BE2C (cell line): ENCODE measurements at regions not wholly inside any gene's neighbourhood (a gene's known extent, or its start where the extent isn't known, plus 50 kb on each side); places are given as distances from the start of the nearest gene placed in this dataset.

Experiments used
- DNase-seq: peaks from one replicate; pipeline ENCODE4 v3.0.0-alpha.2; 2020
- H3K27me3 ChIP-seq: fragments of 250-450 bp; sonication (Bioruptor Pico); 2 replicates; pipeline ENCODE4 v1.5.1; 2020; ENCODE audit warnings: mild to moderate bottlenecking
- H3K36me3 ChIP-seq: fragments of 250-450 bp; sonication (Bioruptor Pico); 2 replicates; pipeline ENCODE4 v1.5.1; 2020; ENCODE audit warnings: mild to moderate bottlenecking
- H3K4me1 ChIP-seq: fragments of 250-450 bp; sonication (Bioruptor Pico); 2 replicates; pipeline ENCODE4 v1.5.1; 2020
- H3K4me3 ChIP-seq: 2 replicates; pipeline ENCODE4 v1.5.1; 2011; ENCODE audit warnings: low read depth, low read length
- H3K9me3 ChIP-seq: fragments of 250-450 bp; sonication (Bioruptor Pico); 2 replicates; pipeline ENCODE4 v1.5.1; 2020
- CTCF ChIP-seq: IDR thresholded peaks from 2 replicates; pipeline ENCODE4 v1.5.1; 2012; ENCODE audit warnings: mild to moderate bottlenecking, low read depth, low read length

- Histone ChIP-seq H3K4me3 (no peak overlapping the region), H3K36me3 (no peaks in the 10 kb centered on the region), H3K9me3 (no peaks in the 10 kb centered on the region; the same call in 1 of the 2 replicates), H3K4me1 (no peaks in the 10 kb centered on the region), H3K27me3 (no peaks in the 10 kb centered on the region)
- peak; percentile 50 for DNase-seq
- TF ChIP-seq CTCF: no peak
Observed at GRCh38 chr7:106957766-106958165, 86.7 kb upstream of the PRKAR2B start.

GRCh38 chr7:106959753-106960152, 84.8 kb upstream of the PRKAR2B start:
- no peaks in the 10 kb centered on the region; the same call in 1 of the 2 replicates for H3K9me3 ChIP-seq
- no peaks in the 10 kb centered on the region for H3K27me3 ChIP-seq
- peak; percentile 35 for DNase-seq
- no peaks in the 10 kb centered on the region for H3K36me3 ChIP-seq
- no peak overlapping the region for H3K4me3 ChIP-seq
- H3K4me1 ChIP-seq: no peaks in the 10 kb centered on the region
- TF ChIP-seq CTCF: peak; percentile 48

GRCh38 chr7:106962751-106963150, 81.8 kb upstream of the PRKAR2B start:
- Histone ChIP-seq H3K9me3 (no peaks in the 10 kb centered on the region), H3K36me3 (no peaks in the 10 kb centered on the region), H3K4me1 (peaks cover 8% of the 10 kb centered on the region), H3K27me3 (no peaks in the 10 kb centered on the region), H3K4me3 (no peak overlapping the region)
- TF ChIP-seq CTCF: no peak
- no peak for DNase-seq

- no peak for TF ChIP-seq CTCF
- Histone ChIP-seq H3K4me3 (no peak overlapping the region), H3K27me3 (no peaks in the 10 kb centered on the region), H3K9me3 (no peaks in the 10 kb centered on the region), H3K4me1 (peaks cover 8% of the 10 kb centered on the region), H3K36me3 (no peaks in the 10 kb centered on the region)
- DNase-seq: no peak
Observed at GRCh38 chr7:106964466-106964865, 80.0 kb upstream of the PRKAR2B start.

- Histone ChIP-seq H3K4me3 (no peak overlapping the region), H3K27me3 (no peaks in the 10 kb centered on the region), H3K9me3 (no peaks in the 10 kb centered on the region), H3K36me3 (no peaks in the 10 kb centered on the region), H3K4me1 (peaks cover 8% of the 10 kb centered on the region)
- TF ChIP-seq CTCF: no peak
- DNase-seq: no peak
Observed at GRCh38 chr7:106965108-106965507, 79.4 kb upstream of the PRKAR2B start.

GRCh38 chr7:106966121-106966520, 78.4 kb upstream of the PRKAR2B start:
- no peak overlapping the region for H3K4me3 ChIP-seq
- TF ChIP-seq CTCF: no peak
- H3K4me1 ChIP-seq: peaks cover 8% of the 10 kb centered on the region
- no peak for DNase-seq
- H3K36me3 ChIP-seq: no peaks in the 10 kb centered on the region
- H3K27me3 ChIP-seq: no peaks in the 10 kb centered on the region
- no peaks in the 10 kb centered on the region for H3K9me3 ChIP-seq
